Glomerular visceral epithelial cell (primary cell): ENCODE measurements at regions not wholly inside any gene's neighbourhood (a gene's known extent, or its start where the extent isn't known, plus 50 kb on each side); places are given as distances from the start of the nearest gene placed in this dataset.

Experiments used
- DNase-seq: peaks from one replicate; pipeline ENCODE4 v3.0.0-alpha.2; 2016; ENCODE audit errors: extremely low spot score

DNA sequence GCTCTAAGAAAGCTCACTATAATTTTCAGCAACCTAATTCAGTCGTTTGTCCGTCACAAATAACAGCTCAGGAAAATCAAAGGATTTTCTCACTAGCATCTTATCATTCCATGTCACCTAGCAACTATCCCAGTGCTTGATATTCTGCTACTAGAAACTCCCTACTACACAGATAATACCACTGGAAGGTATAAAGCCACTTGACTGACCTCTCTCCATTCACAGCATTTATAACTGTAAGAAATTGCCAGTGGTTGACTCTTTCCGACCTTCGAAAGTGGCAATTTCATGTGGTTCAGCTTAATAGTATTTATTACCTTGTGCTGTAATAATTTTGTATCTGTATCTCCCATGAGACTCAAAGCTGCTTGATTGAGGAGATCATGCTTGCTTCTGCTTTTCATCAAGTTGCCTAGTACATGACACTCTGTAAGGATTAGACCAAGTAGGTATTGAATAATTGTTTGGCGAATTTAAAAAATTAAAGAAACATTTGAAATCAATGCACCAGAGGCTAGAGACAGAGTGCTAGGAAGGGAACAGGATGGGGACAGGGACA lies 79.6 kb upstream of the TACR1 start:
- DNase-seq = no peak

DNA sequence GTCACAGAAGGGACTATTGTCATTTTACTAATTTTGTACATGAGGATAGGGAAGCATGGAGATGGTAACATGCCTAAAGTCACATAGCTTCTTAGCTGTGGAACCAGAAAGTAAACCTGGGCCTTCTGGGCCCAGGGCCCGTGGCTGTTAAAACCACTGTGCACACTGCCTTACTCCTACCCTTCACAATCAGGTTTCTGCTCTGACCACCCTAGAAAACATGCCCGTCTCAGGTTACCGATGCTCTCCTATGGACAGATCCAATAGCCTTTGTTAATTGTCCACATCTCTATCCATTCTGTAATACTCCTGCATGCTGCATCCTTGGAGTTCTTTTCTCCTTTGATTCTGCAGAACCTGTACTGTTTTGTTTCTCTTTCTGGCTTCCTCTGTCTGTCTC lies 79.0 kb upstream of the TACR1 start:
- DNase-seq = no peak

DNA sequence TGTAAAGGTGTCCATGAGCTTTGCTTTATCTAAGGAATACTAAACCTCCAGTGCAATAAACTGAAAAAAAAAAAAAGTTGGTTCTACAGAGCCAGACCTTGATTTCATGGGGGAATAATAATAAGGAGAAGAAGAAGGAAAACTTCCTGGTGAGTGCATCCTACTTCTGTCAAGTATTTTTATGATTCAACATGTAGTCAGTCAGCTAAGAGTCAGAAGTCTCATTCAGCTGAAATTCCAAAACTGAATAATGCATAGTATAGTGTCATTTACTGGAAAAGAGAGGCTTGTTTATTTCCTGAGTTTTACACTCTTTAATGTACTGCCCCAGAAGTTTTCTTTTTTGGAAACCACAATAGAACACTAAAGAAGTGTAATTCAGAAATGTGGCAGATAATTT lies 77.8 kb upstream of the TACR1 start:
- no peak for DNase-seq

DNA sequence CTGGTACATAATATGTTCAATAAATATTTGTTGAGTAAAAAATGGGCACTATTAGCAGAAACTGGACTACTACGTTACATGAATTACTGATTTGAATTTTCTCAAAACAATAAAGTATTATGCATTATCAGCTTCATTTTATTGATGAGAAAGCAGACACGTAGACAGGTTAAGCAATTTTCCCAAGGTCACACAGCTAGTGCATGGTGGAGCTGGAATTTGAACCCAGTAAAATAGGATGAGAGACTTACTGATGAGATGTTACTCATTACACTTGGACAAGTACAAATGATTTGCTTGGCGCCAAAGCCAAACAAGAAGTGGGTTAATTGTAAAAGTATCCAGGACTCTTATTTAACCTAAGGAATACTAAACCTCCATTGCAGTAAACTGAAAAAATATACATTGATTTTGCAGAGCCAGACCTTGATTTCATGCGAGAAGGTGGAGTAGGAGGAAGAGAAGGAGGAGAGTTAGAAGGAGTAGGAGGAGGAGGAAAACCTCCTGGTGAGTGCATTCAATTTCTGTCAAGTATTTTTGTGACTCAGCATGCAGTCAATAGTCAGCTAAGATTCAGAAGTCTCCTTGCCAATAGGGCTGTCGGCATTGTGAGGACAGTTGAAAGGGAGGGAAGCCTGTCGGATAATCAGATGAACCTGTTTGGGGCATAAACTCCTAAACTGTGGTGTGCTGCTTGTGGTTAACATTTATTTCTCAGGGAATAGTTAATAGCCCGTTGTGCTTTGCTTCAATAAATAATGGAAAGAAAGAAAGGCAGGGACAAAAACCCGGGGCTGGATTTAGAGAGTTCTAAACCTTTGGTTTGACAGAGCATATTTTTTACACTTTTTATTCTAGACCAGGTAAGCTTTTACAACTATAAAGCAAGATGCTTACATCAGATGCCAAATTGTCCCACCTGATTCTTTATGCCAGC lies 77.0 kb upstream of the TACR1 start:
- DNase-seq = peak; percentile 13

DNA sequence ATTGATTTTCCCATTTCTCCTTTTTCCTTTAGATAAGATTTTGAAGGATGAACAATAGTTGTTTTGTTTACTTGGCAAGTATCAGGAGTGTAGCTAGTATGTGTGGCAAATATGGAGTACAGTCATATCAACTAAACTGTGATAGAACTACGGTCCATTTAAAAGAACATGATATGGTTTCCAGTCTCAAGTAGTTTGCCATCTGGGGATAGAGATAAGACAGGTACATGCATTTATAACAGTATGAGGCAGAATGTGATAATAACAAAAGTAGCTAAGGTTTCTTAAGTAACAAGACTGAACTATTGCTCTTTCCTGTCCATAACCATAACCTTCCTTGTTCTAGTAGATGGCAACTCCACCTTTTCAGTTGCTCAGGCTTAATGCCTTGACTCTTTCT lies 75.6 kb upstream of the TACR1 start:
- no peak for DNase-seq

DNA sequence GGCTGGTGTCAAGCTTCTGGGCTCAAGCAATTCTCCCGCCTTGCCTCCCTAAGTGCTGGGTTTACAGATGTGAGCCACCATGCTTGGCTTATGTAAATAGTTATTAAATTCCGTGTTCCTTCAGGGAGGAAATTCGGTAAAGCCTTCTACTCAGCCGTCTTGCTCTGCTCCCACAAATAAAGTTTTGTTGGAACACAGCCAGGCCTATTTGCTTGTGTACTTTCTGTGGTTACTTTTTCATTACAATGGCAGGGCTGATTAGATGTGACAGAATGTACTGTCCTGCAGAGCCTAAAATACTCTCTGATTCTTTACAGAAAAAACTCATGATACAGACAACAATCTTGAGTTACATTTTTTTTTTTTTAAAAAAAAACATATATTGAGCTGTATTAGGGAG lies 68.8 kb upstream of the TACR1 start:
- DNase-seq = no peak

DNA sequence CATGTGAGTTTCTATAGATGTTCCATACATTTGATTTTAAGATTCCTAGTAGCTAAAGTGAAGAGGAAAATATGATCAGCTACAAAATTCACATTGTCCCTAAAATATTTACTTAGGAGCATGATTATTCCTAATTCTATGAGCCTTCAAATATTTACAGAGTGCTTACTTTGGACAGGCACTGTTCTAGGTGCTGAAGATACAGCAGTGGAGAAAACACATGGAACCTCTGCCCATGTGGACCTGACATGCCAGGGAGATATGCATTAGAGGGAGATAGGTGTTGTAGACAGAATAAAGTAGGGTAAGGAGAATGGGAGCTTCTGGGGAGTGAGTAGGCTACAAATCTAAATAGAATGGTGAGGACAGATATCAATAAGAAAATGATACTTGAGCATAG lies 62.6 kb upstream of the TACR1 start:
- DNase-seq = no peak

DNA sequence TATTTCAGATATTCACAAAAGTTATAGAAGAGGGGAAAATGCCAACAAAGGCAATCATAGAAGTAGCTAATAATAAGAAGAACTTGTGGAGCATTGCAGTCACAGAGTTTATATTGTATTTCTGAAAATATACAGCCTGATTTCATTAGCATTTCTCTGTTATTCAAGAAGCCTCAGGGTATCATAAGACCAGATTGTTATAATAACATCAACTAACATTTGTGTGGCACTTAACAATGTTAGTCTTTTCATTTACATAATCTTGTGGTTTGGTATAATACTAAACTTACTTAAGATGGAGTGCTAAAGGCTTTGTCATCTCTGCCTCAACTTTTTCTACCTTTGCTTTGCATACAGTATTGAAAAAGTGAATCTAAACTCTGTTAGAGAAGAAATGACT lies 61.6 kb upstream of the TACR1 start:
- no peak for DNase-seq

DNA sequence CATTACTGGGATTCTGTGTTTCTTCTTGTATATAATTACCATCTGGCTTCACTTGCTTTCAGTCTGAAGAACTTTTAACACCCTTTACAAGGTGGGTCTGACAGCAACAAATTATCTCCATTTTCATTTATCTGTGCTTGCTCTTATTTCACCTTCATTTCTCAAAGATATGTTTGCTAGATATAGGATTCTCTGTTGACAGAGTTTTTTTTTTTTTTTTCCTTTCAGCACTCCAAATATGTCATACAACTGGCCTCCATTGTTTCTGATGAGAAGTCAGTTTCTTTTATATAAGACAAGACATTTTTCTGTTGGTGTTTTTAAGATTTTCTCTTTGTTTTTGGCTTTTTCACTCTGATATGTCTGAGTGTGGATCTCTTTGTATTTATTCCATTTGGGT lies 59.3 kb upstream of the TACR1 start:
- DNase-seq = no peak

DNA sequence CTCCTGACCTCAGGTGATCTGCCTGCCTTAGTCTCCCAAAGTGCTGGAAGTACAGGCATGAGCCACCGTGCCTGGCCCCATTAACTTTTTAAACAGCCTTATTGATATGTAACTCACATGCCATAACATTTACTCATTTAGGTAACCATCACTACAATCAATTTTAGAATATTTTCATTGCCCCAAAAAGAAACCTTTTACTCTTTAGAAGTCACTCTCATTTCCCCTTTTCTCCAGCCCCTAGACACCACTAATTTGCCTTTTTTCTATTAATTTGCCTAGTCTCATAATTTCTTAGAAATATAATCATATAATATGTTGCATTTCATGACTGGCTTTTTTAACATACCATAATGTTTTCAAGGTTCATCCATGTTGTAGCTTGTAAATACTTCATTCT lies 57.2 kb upstream of the TACR1 start:
- no peak for DNase-seq

DNA sequence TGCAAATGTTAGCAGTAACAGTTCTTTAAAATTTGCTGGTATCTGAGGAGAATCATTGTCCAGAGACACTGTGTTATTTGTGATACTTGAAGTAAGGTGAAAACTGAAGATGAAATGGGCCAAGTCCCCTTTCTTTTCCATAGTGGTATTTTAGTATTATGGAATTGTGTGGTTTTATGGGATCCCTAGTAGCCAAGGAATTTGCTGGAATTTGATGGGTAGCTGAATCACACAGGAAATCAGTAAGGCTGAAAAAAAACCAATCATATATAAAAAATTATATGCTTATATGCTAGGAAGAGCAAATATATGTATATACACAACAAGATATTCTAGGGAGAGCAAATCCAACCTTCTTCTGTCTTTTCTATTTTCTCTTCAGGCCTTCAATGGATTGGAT lies 54.2 kb upstream of the TACR1 start:
- DNase-seq = no peak

DNA sequence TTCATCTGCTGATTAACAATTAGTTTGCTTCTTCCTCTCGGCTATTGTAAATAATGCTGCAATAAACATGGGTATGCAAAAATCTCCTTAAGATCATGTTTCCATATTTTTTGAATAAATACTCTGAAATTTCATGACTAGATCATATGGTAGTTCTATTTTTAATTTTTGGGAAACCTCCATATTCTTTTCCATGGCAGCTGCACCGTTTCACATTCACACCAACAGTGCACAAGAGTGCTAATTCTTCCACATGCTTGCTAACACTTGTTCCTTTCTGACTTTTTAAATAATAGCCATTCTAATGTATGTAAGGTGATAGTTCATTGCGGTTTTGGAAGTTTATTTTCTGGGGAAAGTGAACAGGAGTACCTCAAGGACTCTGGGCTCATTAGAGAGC lies 52.6 kb upstream of the TACR1 start:
- DNase-seq = no peak
